Anterior cingulate cortex (tissue), 58 donors: ENCODE measurements at regions not wholly inside any gene's neighbourhood (a gene's known extent, or its start where the extent isn't known, plus 50 kb on each side); places are given as distances from the start of the nearest gene placed in this dataset.
"Not testable (repeated sequence)": the region's sequence is repeated elsewhere in the genome, so short reads cannot be mapped to it uniquely, and the experiment has no call there.

Source experiments
- DNase-seq, 58 donors: peaks; one replicate each; lab custom pipeline; 2025; lab: John Stamatoyannopoulos, UW

- no peak for DNase-seq
Measured at GRCh38 chr9:2387166-2387565, 234.4 kb upstream of the VLDLR start.

- DNase-seq: no peak
Measured at GRCh38 chr9:2389404-2389803, 232.2 kb upstream of the VLDLR start.

- DNase-seq: no peak
Measured at GRCh38 chr9:2390028-2390427, 231.6 kb upstream of the VLDLR start.

GRCh38 chr9:2391509-2392132 lies 230.0 kb upstream of the VLDLR start:
- not testable (repeated sequence) for DNase-seq

GRCh38 chr9:2394087-2394741 lies 227.4 kb upstream of the VLDLR start:
- DNase-seq: not testable (repeated sequence)

GRCh38 chr9:2395814-2396612 lies 225.6 kb upstream of the VLDLR start:
- no peak for DNase-seq

- DNase-seq: no peak
Measured at GRCh38 chr9:2396622-2397285, 224.8 kb upstream of the VLDLR start.

- not testable (repeated sequence) for DNase-seq
Measured at GRCh38 chr9:2397875-2398274, 223.7 kb upstream of the VLDLR start.

GRCh38 chr9:2401746-2402145 lies 219.8 kb upstream of the VLDLR start:
- not testable (repeated sequence) for DNase-seq

GRCh38 chr9:2403701-2404100 lies 217.9 kb upstream of the VLDLR start:
- DNase-seq: no peak

GRCh38 chr9:2406252-2406651 lies 215.3 kb upstream of the VLDLR start:
- DNase-seq: no peak

- no peak for DNase-seq
Measured at GRCh38 chr9:2407450-2407849, 214.1 kb upstream of the VLDLR start.

GRCh38 chr9:2411459-2412215 lies 209.9 kb upstream of the VLDLR start:
- peak in 1 of 58 donors; percentile 6 for DNase-seq

GRCh38 chr9:2413160-2413805 lies 208.3 kb upstream of the VLDLR start:
- DNase-seq: no peak

GRCh38 chr9:2414465-2414864 lies 207.1 kb upstream of the VLDLR start:
- DNase-seq: no peak

- DNase-seq: no peak
Measured at GRCh38 chr9:2415326-2415725, 206.3 kb upstream of the VLDLR start.

GRCh38 chr9:2417730-2418129 lies 203.9 kb upstream of the VLDLR start:
- no peak for DNase-seq

GRCh38 chr9:2418619-2419018 lies 203.0 kb upstream of the VLDLR start:
- peak in 3 of 58 donors; percentile 3 to 17 (median 5) for DNase-seq

- no peak for DNase-seq
Measured at GRCh38 chr9:2419347-2419746, 202.2 kb upstream of the VLDLR start.

GRCh38 chr9:2420543-2420942 lies 201.0 kb upstream of the VLDLR start:
- DNase-seq: no peak
